ENCODE measurements at regions not wholly inside any gene's neighbourhood (a gene's known extent, or its start where the extent isn't known, plus 50 kb on each side); places are given as distances from the start of the nearest gene placed in this dataset.

- no peak overlapping the region for H3K4me3 ChIP-seq (ENCODE audit: control extremely low read depth in 1 of 5, extremely low read depth in 1 of 5, insufficient read depth in 1 of 5, low read depth in 2 of 5, low read length in 4 of 5)
- H3K27me3 ChIP-seq (replicated peaks in 1 of 4; ENCODE audit: control extremely low read depth in 1 of 4, control insufficient read depth in 3 of 4, insufficient read depth in 4 of 4, low read length in 3 of 4) = no peaks in the 10 kb centered on the region
- H3K9ac ChIP-seq (ENCODE audit: low read length) = no peak overlapping the region
- no peak overlapping the region for H3K4me2 ChIP-seq (replicated peaks; ENCODE audit: low read depth, low read length, poor library complexity, severe bottlenecking)
- no peaks in the 10 kb centered on the region for H3K9me3 ChIP-seq (ENCODE audit: control extremely low read depth in 1 of 3, control insufficient read depth in 2 of 3, insufficient read depth in 1 of 3, low read length in 2 of 3)
- DNase-seq (no peak), ATAC-seq (ENCODE audit: low read depth) (no peak)
- WGBS (ENCODE audit: insufficient coverage) = 92% methylated on average over 2 of the region's 5 CpGs
- H3K36me3 ChIP-seq (replicated peaks in 1 of 2; ENCODE audit: control extremely low read depth in 1 of 2, control insufficient read depth in 1 of 2, extremely low read depth in 1 of 2, insufficient read depth in 2 of 2, low read length in 1 of 2) = no peaks in the 10 kb centered on the region
- intact Hi-C loops (cut with micrococcal nuclease) = no loop called here
- Mint-ChIP-seq H3K4me1 (no peaks in the 10 kb centered on the region), H3K4me3 (no peak overlapping the region), H3K27me3 (no peaks in the 10 kb centered on the region), H3K9me3 (ENCODE audit: insufficient read depth) (peaks cover 2% of the 10 kb centered on the region), H3K27ac (no peak overlapping the region)
- no peaks in the 10 kb centered on the region for H4K20me1 ChIP-seq (ENCODE audit: control insufficient read depth, insufficient read depth, low read length, poor library complexity, severe bottlenecking)
- no peak for TF ChIP-seq EZH2 (IDR thresholded peaks at IDR 0.05; ENCODE audit: borderline replicate concordance, insufficient read depth, low read depth, low read length, poor library complexity, severe bottlenecking)
- TF ChIP-seq, protein P1, sequence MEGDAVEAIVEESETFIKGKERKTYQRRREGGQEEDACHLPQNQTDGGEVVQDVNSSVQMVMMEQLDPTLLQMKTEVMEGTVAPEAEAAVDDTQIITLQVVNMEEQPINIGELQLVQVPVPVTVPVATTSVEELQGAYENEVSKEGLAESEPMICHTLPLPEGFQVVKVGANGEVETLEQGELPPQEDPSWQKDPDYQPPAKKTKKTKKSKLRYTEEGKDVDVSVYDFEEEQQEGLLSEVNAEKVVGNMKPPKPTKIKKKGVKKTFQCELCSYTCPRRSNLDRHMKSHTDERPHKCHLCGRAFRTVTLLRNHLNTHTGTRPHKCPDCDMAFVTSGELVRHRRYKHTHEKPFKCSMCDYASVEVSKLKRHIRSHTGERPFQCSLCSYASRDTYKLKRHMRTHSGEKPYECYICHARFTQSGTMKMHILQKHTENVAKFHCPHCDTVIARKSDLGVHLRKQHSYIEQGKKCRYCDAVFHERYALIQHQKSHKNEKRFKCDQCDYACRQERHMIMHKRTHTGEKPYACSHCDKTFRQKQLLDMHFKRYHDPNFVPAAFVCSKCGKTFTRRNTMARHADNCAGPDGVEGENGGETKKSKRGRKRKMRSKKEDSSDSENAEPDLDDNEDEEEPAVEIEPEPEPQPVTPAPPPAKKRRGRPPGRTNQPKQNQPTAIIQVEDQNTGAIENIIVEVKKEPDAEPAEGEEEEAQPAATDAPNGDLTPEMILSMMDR (IDR thresholded peaks at IDR 0.05) = no peak
- no peaks in the 10 kb centered on the region for H3K4me1 ChIP-seq (ENCODE audit: control insufficient read depth in 2 of 2, insufficient read depth in 2 of 2, low read length in 2 of 2)
- CTCF ChIA-PET = no interaction called here
- H3K79me2 ChIP-seq (ENCODE audit: control insufficient read depth, insufficient read depth, low read length) = no peaks in the 10 kb centered on the region
- no peak overlapping the region for H2AFZ ChIP-seq (ENCODE audit: insufficient read depth, low read depth, low read length, poor library complexity, severe bottlenecking)
- POLR2A ChIA-PET = no interaction called here
- H3K27ac ChIP-seq (ENCODE audit: low read length in 2 of 2) = no peak overlapping the region
These were observed 333.4 kb downstream of the YTHDC2 start for GRCh38 chr5:113846941-113847340.

GRCh38 chr5:113864437-113864836 lies 350.9 kb downstream of the YTHDC2 start:
- Histone ChIP-seq H3K9ac (ENCODE audit: low read length) (no peak overlapping the region), H3K27ac (ENCODE audit: low read length in 2 of 2) (no peak overlapping the region), H3K4me1 (ENCODE audit: control insufficient read depth in 2 of 2, insufficient read depth in 2 of 2, low read length in 2 of 2) (no peaks in the 10 kb centered on the region), H2AFZ (ENCODE audit: insufficient read depth, low read depth, low read length, poor library complexity, severe bottlenecking) (no peak overlapping the region), H3K4me2 (replicated peaks; ENCODE audit: low read depth, low read length, poor library complexity, severe bottlenecking) (no peak overlapping the region), H3K79me2 (ENCODE audit: control insufficient read depth, insufficient read depth, low read length) (no peaks in the 10 kb centered on the region), H3K4me3 (ENCODE audit: control extremely low read depth in 1 of 5, extremely low read depth in 1 of 5, insufficient read depth in 1 of 5, low read depth in 2 of 5, low read length in 4 of 5) (no peak overlapping the region), H3K9me3 (ENCODE audit: control extremely low read depth in 1 of 3, control insufficient read depth in 2 of 3, insufficient read depth in 1 of 3, low read length in 2 of 3) (peaks cover 0 to 5% (median 0%) of the 10 kb centered on the region in 3 donors), H4K20me1 (ENCODE audit: control insufficient read depth, insufficient read depth, low read length, poor library complexity, severe bottlenecking) (no peaks in the 10 kb centered on the region), H3K36me3 (replicated peaks in 1 of 2; ENCODE audit: control extremely low read depth in 1 of 2, control insufficient read depth in 1 of 2, extremely low read depth in 1 of 2, insufficient read depth in 2 of 2, low read length in 1 of 2) (no peaks in the 10 kb centered on the region), H3K27me3 (replicated peaks in 1 of 4; ENCODE audit: control extremely low read depth in 1 of 4, control insufficient read depth in 3 of 4, insufficient read depth in 4 of 4, low read length in 3 of 4) (no peaks in the 10 kb centered on the region)
- no peak overlapping the region for H3K4me3 Mint-ChIP-seq
- ATAC-seq (ENCODE audit: low read depth) = no peak
- no peak for DNase-seq
- TF ChIP-seq EZH2 (IDR thresholded peaks at IDR 0.05; ENCODE audit: borderline replicate concordance, insufficient read depth, low read depth, low read length, poor library complexity, severe bottlenecking) = no peak
- TF ChIP-seq, protein P1 (IDR thresholded peaks at IDR 0.05) = no peak
- no peaks in the 10 kb centered on the region for H3K4me1 Mint-ChIP-seq
- intact Hi-C loops (cut with micrococcal nuclease) = no loop called here
- no peaks in the 10 kb centered on the region for H3K9me3 Mint-ChIP-seq (ENCODE audit: insufficient read depth)
- POLR2A ChIA-PET = no interaction called here
- no peak overlapping the region for H3K27ac Mint-ChIP-seq
- H3K27me3 Mint-ChIP-seq = no peaks in the 10 kb centered on the region
- CTCF ChIA-PET = interaction anchor here (1.2 kb wide), 1 partner anchor 29 kb away, joined by 3 read pairs; no protein-coding TSS in a partner anchor

Measured in B cell (primary cell).